GM19035 (cell line): ENCODE measurements at regions not wholly inside any gene's neighbourhood (a gene's known extent, or its start where the extent isn't known, plus 50 kb on each side); places are given as distances from the start of the nearest gene placed in this dataset.
"Not testable (repeated sequence)": the region's sequence is repeated elsewhere in the genome, so short reads cannot be mapped to it uniquely, and the experiment has no call there.

ENCODE experiments used
- ATAC-seq: cut with Tn5 transposase; IDR thresholded peaks from one replicate; pipeline ENCODE4 v1.9.1; 2021; ENCODE audit not compliant: unreplicated experiment

DNA sequence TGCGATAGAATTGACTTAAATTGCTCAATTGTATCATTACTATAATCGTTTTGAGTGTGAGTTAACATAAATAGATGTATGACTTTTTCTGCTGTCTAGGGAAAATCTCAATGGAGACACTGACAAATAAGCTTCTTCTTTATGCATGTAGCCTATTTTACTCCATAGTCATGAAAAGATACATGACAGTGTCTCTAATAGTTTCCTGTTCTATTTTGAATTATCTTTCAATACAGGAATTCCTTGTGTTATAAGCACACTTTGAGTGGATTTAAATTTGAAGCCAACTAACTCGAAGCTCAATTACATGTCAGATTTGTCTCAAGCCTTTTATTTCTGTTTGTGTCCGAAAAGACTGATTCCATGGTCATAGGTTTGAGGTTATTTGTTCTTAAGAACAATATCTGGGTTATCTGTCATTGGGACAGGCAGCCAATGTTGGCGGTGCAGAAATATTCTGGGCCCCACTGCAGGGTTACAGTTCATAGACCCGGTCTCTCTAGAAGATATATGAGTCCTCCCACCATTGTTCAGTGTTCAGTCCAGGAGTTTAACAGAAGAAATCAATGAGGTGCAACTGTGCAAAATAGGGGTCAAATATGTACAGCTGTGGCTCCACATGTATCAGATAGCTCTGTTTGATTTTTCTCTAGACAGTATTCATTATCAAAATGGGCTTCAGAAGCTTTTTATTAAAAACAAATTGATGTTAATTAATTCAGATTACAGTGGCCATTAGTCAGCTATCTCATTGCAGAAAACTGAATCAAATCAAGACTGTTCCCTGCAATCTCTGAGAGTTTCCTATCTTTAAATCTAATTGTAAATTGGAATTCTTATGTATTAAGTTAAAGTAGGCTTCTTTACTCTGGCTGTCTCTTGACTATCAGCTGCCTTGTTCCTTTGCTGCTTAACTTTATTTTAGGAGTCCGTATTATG is 1238.8 kb downstream of the NXPH1 start:
- ATAC-seq, result no peak

DNA sequence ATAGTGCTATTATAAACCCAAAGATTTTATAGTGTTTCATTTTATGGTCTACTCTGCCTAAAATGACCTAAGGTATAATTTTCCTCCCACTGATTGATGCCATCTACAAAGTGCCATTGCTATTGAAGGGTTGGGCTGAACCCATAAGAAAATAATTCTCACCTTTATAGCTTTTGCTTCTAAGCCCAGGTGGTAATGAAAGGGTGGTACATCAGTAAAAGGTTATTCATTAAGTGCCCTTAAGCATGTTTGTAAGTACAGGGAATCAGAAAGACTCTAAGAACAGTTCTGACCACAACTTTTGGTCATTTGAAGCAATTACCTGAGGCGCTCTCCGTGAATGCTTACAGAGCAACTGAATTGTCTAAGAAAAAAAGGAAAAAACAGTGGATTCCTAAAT is 1247.3 kb downstream of the NXPH1 start:
- ATAC-seq, result no peak

DNA sequence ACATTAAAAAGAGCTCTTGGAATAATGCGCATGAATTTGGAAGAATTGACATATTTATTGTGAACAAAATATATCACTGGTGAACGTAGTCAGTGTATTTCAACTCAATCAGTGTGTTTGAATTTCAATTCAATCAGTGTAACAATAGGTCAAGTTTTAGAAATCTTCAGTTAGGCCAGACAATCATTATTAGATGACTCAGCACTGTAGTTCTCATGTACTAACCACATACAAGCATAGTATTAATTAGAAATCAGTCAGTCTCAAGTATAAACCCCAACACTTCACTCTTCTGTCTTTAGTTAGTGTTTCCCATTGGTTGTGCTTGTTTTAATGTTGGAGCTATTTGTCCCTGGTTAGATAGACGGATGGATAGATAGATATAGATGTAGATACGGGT is 1247.9 kb downstream of the NXPH1 start:
- no peak for ATAC-seq

DNA sequence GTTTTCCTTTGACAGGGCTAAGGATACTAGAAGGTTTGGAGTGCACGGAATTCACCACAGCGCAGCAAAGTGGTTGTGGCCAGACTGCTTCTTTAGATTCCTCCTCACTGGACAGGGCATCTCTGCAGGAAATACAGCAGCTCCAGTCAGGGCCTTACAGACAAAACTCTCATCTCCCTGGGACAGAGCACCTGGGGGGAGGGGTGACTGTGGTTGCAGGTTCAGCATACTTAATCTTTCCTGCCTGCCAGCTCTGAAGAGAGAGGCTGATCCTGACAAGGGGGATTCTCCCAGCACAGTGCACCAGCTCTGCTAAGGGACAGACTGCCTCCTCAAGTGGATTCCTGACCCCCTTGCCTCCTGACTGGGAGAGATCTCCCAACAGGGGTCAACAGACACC is 1257.9 kb downstream of the NXPH1 start:
- ATAC-seq, result no peak

DNA sequence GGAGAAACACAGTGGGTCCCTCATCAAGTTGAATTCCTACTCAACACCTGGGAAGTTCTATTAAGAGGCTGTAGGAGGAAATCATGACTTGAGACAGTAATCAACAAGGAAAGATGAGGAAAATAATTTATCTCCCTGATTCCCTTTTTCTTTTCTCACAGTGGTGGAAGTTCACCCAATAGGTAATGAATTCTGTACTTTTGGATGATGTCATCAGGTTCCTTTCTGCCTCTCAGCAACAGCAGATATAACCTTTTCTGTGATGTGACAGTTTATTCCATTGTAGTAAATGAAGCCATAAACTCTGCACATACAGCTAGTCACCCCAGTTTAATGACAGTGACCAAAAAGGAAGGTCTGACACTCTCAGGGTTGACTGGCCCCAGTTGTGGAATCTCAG is 1265.0 kb downstream of the NXPH1 start:
- ATAC-seq, result no peak

- no peak for ATAC-seq
These were observed 1264.5 kb upstream of the PHF14 start for GRCh38 chr7:9709216-9709615.

DNA sequence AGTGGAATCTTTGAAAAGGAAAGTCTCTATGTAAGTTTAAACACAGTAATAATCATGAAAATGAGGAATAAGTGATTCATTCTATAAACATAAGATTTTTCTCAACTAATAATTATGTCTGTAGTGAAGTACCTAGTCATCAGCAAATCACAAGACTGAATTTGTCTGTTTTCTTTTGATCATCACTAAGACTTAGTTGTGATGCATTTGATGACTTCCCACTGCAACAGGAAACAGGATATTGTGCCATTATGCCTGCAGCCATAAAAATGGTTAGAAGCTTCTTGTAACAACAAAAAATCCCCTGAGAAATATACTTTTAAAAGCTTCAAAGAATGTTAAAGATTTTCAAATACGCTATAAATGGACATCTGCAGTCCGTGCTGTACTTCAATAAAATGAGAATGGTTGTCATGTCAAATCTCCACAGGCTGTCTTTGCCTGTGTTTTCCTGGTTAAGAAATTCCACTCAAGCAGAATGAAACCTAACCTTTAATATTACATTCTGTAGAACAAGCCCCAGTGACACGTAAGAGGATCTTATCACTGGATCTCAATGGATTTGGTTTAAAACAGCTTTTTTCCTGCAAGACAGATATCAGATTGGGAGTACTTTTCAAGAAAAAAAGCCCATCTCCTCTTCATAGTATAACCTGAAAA is 1262.3 kb upstream of the PHF14 start:
- ATAC-seq, result no peak

DNA sequence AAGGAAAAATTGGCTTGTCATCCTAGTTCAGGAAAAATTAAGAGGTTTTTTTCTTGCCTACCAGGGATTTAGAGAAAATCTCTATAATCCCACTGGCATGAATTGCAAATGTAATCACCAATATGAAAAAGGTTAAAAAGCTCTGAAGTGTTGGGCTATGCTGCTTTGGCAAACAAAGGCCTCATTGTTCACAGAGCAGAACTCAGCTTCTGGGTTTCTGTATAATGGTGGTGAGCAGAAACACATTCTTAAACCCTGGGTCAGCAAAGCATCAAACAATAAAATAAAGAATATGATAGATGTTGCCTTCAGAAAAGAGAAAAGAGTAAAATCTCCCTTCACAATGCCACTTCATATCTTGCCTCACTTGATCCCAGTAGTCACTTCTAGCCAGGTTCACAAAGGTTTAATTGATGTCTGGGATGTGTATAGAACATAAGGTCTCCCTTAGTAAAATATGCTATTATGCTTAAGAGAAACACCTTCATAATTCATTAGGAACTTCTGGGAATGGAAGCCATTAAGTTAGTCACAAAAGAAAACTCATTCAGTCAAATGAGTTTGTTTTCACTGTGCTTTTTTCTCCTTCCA is 1255.5 kb upstream of the PHF14 start:
- no peak for ATAC-seq

DNA sequence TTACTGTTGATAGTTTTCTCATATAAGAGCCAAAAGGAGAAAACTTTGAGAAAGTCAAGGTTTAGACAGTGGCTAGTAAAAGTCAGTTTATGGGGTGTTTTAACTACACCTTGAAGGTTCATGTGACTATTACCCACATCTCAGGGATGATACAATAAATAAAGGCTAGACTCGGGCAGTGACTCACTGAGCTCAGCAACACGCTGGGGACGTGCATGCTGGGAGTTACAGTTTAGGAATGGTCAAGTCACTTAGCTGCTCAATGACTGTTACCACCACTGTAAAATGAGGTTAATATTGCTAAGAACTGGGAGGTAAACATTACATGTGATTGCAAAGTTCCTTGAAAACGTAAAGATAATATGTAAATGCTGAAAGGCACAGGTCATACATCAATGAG is 1254.4 kb upstream of the PHF14 start:
- no peak for ATAC-seq

GRCh38 chr7:9719721-9720120 is 1254.0 kb upstream of the PHF14 start:
- ATAC-seq, result no peak

GRCh38 chr7:9725940-9726663 is 1247.6 kb upstream of the PHF14 start:
- ATAC-seq, result not testable (repeated sequence)

DNA sequence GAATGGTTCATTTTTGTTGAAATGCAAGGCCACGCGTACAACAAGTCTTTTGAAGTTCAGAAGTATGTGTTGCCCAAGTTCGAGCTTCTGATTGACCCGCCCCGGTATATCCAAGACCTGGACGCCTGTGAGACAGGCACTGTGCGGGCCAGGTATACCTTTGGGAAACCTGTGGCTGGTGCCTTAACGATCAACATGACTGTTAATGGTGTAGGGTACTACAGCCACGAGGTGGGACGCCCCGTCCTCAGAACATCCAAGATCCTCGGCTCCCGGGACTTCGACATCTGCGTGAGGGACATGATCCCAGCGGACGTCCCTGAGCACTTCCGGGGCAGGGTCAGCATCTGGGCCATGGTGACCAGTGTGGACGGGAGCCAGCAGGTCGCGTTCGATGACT is 1246.9 kb upstream of the PHF14 start:
- ATAC-seq, result not testable (repeated sequence)

DNA sequence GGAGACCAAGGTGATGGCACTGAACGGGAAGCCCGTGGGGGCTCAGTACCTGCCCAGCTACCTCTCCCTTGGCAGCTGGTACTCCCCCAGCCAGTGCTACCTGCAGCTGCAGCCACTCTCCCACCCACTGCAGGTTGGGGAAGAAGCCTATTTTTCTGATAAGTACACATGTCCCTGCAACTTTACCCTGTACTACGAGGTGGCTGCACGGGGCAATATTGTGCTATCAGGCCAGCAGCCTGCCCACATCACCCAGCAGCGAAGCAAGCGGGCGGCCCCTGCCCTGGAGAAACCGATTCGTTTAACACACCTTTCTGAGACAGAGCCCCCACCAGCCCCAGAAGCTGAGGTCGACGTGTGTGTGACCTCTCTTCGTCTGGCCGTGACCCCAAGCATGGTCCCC is 1246.2 kb upstream of the PHF14 start:
- ATAC-seq, result not testable (repeated sequence)

GRCh38 chr7:9728014-9728657 is 1245.5 kb upstream of the PHF14 start:
- ATAC-seq, result not testable (repeated sequence)

- ATAC-seq, result no peak
These were observed 1221.6 kb upstream of the PHF14 start for GRCh38 chr7:9752033-9752432.

DNA sequence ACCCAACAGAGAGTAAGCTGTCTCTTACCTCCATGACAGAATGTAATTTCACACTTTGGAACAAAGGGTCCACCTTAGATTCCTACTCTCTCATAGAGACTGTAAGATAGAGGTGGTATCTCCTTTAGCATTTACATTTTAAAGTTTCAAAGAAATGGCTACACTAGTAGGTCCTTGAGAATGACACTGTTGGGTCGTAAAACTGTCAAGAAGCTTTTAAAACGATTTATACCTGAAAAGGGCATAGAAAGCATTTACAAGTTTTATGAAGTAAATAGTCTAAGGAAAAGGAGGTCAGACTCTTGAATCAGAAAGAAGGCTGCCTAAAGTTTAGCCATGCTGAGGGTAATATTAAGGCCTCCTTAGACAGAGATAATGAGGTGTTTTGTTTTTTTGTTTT is 1212.4 kb upstream of the PHF14 start:
- no peak for ATAC-seq

DNA sequence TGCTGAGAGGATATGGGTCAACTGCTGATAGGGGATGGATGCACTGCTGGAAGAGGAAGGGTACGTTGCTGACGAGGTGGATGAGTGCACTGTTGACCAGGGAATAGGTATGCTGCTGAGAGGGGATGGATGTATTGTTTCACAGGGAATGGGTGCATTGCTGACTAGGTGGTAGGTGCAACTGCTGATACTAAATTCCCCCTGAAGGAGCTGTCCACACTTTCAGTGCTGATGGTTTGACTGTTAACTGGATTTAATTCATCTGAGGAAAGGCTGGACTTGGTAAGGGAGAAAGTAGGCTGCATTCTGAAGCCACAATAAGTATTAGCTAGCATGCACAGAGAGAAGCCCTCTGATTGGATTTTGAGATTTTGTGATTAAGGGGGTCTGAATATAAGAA is 1196.8 kb upstream of the PHF14 start:
- ATAC-seq, result no peak

DNA sequence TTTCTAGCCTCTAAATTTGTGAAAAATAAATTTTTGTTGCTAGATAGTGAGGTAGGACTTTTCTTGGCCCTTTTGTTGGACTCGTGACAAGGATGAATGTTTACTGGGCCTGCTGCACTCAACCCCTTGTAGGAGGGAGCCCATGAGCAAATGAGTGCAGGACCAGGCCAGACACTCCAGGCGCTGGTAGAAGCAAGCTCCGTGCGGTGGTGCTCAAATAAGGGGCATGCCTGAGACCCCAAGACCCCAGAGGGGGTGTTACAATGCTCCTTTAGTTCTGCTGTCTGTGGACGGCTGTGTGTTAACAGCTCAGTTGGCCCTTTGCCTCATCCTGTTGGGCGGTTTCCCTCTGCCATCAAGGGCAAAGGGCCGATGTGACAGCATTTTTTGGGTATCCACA is 1195.3 kb upstream of the PHF14 start:
- no peak for ATAC-seq

- no peak for ATAC-seq
These were observed 1192.0 kb upstream of the PHF14 start for GRCh38 chr7:9781710-9782109.

DNA sequence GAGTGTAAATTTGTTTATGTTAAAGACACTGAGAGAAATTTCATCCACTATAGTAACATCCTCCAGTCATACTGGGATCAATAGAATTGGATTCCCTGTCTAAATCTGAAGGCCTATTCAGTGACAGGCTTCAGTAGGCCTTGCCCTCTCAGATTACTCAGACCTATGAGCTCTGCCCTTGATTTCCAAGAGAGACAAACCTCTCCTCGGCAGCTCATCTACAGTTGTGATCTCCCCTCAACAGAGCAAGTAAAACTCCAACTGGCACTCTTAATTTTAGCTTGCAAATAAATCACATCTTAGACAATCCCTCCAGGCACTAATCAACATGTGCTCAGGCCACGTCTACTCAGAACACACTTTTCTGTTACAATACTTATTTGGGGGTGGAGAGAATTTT is 1191.4 kb upstream of the PHF14 start:
- no peak for ATAC-seq

GRCh38 chr7:9785211-9785610 is 1188.5 kb upstream of the PHF14 start:
- no peak for ATAC-seq
